H1 (cell line): ENCODE measurements at regions not wholly inside any gene's neighbourhood (a gene's known extent, or its start where the extent isn't known, plus 50 kb on each side); places are given as distances from the start of the nearest gene placed in this dataset.

Source experiments
- CTCF ChIA-PET: fragments of 300-600 bp; sonication (Branson Sonifier 250); formaldehyde crosslinking; loops from one replicate; lab custom pipeline; 2021; ENCODE audit not compliant: partially characterized antibody; lab: Charles Lee
- POLR2A ChIA-PET: fragments of 300-600 bp; sonication (Branson Sonifier 250); formaldehyde crosslinking; loops from one replicate; lab custom pipeline; 2021; ENCODE audit warnings: inconsistent platforms; ENCODE audit not compliant: partially characterized antibody; lab: Charles Lee
- DNase-seq, 2 experiments: peaks; one replicate each; pipeline versions ENCODE4 v3.0.0 to v3.0.0-alpha.2; 2010 to 2022; ENCODE audit warnings: low spot score in 2 of 2, low read depth in 1 of 2, mixed read lengths in 1 of 2
- FAIRE-seq: peaks from 2 replicates; lab custom pipeline; 2011; peaks lifted over from hg19 to GRCh38; lab: Jason Lieb, UNC
- H2AFZ ChIP-seq: 2 replicates; pipeline ENCODE4 v1.8.1; 2012; ENCODE audit warnings: low read length, inconsistent platforms
- H2AK5ac ChIP-seq: 2 replicates; pipeline ENCODE4 v1.6.1; 2013; ENCODE audit warnings: low read depth, low read length
- H2BK120ac ChIP-seq: replicated peaks from 2 replicates; pipeline ENCODE3; 2013; ENCODE audit warnings: low read depth, low read length, inconsistent platforms
- H2BK12ac ChIP-seq: 2 replicates; pipeline ENCODE4 v1.6.1; 2013; ENCODE audit warnings: low read depth, low read length
- H2BK15ac ChIP-seq: 2 replicates; pipeline ENCODE4 v1.6.1; 2013; ENCODE audit warnings: low read length
- H2BK20ac ChIP-seq: 2 replicates; pipeline ENCODE4 v1.6.1; 2013; ENCODE audit warnings: low read length
- H2BK5ac ChIP-seq: 2 replicates; pipeline ENCODE4 v1.6.1; 2013; ENCODE audit warnings: low read depth, low read length
- H3K14ac ChIP-seq: 2 replicates; pipeline ENCODE4 v1.6.1; 2013; ENCODE audit warnings: inconsistent platforms; ENCODE audit not compliant: insufficient read length
- H3K18ac ChIP-seq: 2 replicates; pipeline ENCODE4 v1.6.1; 2013; ENCODE audit warnings: low read length; ENCODE audit errors: extremely low read depth
- H3K23ac ChIP-seq: 2 replicates; pipeline ENCODE4 v1.6.1; 2013; ENCODE audit warnings: inconsistent platforms; ENCODE audit not compliant: insufficient read length
- H3K23me2 ChIP-seq: 2 replicates; pipeline ENCODE4 v1.6.1; 2013; ENCODE audit warnings: low read depth, low read length
- H3K27ac ChIP-seq: 2 replicates; pipeline ENCODE4 v1.6.1; 2011; ENCODE audit warnings: low read depth, low read length, inconsistent platforms
- H3K27me3 ChIP-seq, 4 experiments: replicated peaks in 1 of 4; 1 replicate in 1 of 4; 2 replicates in 3 of 4; pipeline versions ENCODE4 v1.6.1 to v1.8.1; 2011 to 2013; ENCODE audit warnings: low read length in 3 of 4, mild to moderate bottlenecking in 3 of 4, inconsistent platforms in 2 of 4, mixed read lengths in 2 of 4, moderate library complexity in 1 of 4; ENCODE audit not compliant: control insufficient read depth in 3 of 4, insufficient read depth in 3 of 4; ENCODE audit errors: extremely low read depth in 1 of 4
- H3K36me3 ChIP-seq, 4 experiments: 2 replicates each; pipeline versions ENCODE4 v1.6.1 to v1.8.1; 2011 to 2013; ENCODE audit warnings: mild to moderate bottlenecking in 4 of 4, low read length in 3 of 4, moderate library complexity in 2 of 4, control low read depth in 1 of 4, inconsistent platforms in 1 of 4; ENCODE audit not compliant: insufficient read depth in 4 of 4, control insufficient read depth in 2 of 4
- H3K4ac ChIP-seq: replicated peaks from 2 replicates; pipeline ENCODE3; 2013; ENCODE audit warnings: low read length, low read depth, mixed read lengths, inconsistent platforms; ENCODE audit not compliant: insufficient read length
- H3K4me1 ChIP-seq, 4 experiments: replicated peaks in 1 of 4; 1 replicate in 1 of 4; 2 replicates in 3 of 4; pipeline versions ENCODE4 v1.6.1 to v1.8.1; 2011 to 2013; ENCODE audit warnings: low read length in 3 of 4, inconsistent platforms in 2 of 4, mixed read lengths in 1 of 4; ENCODE audit not compliant: insufficient read depth in 4 of 4, control insufficient read depth in 3 of 4
- H3K4me2 ChIP-seq, 2 experiments: 2 replicates each; pipeline versions ENCODE4 v1.6.1 to v1.8.1; 2011 to 2013; ENCODE audit warnings: low read depth in 2 of 2, low read length in 2 of 2, control low read depth in 1 of 2, inconsistent platforms in 1 of 2, mild to moderate bottlenecking in 1 of 2; ENCODE audit not compliant: insufficient read depth in 1 of 2
- H3K4me3 ChIP-seq, 4 experiments: fragments of 200-600, 300-600 bp in 1 of 4; sonication (generic), shearing (Covaris generic), sonication (Bioruptor Twin) in 1 of 4; 2 replicates each; pipeline versions ENCODE4 v1.5.1 to v1.8.1; 2011 to 2016; ENCODE audit warnings: low read length in 4 of 4, low read depth in 3 of 4, control low read depth in 2 of 4, inconsistent platforms in 2 of 4, mild to moderate bottlenecking in 2 of 4, mixed read lengths in 1 of 4, moderate library complexity in 1 of 4; ENCODE audit not compliant: insufficient read depth in 2 of 4; ENCODE audit errors: extremely low read depth in 1 of 4
- H3K56ac ChIP-seq: replicated peaks from 2 replicates; pipeline ENCODE3; 2013; ENCODE audit warnings: low read depth, mild to moderate bottlenecking, mixed read lengths, low read length, inconsistent platforms; ENCODE audit not compliant: insufficient read length
- H3K79me1 ChIP-seq: 2 replicates; pipeline ENCODE4 v1.6.1; 2013; ENCODE audit warnings: low read depth, low read length, control low read depth
- H3K79me2 ChIP-seq, 2 experiments: 2 replicates each; pipeline versions ENCODE4 v1.6.1 to v1.8.1; 2012 to 2013; ENCODE audit warnings: low read length in 2 of 2, mild to moderate bottlenecking in 2 of 2, inconsistent platforms in 1 of 2; ENCODE audit not compliant: insufficient read depth in 2 of 2, control insufficient read depth in 1 of 2
- H3K9ac ChIP-seq, 4 experiments: replicated peaks in 1 of 4; 1 replicate in 1 of 4; 2 replicates in 3 of 4; pipeline versions ENCODE4 v1.6.1 to v1.8.1; 2011 to 2013; ENCODE audit warnings: low read depth in 3 of 4, low read length in 3 of 4, control low read depth in 2 of 4, mild to moderate bottlenecking in 2 of 4, moderate library complexity in 2 of 4, inconsistent platforms in 1 of 4; ENCODE audit errors: extremely low read depth in 1 of 4
- H3K9me3 ChIP-seq, 2 experiments: 2 replicates each; pipeline versions ENCODE4 v1.6.1 to v1.8.1; 2012 to 2013; ENCODE audit warnings: mild to moderate bottlenecking in 2 of 2, moderate library complexity in 2 of 2, control low read depth in 1 of 2, inconsistent platforms in 1 of 2, low read depth in 1 of 2, low read length in 1 of 2, mixed read lengths in 1 of 2; ENCODE audit not compliant: insufficient read depth in 2 of 2
- H4K20me1 ChIP-seq, 2 experiments: replicated peaks in 1 of 2; 2 replicates each; pipeline versions ENCODE3 to v1.8.1; 2011 to 2013; ENCODE audit warnings: inconsistent platforms in 2 of 2, low read length in 2 of 2, mild to moderate bottlenecking in 1 of 2; ENCODE audit not compliant: insufficient read depth in 2 of 2, control insufficient read depth in 1 of 2
- H4K5ac ChIP-seq: 2 replicates; pipeline ENCODE4 v1.6.1; 2013; ENCODE audit warnings: low read length, low read depth, mixed read lengths, inconsistent platforms; ENCODE audit not compliant: insufficient read length
- H4K8ac ChIP-seq: 2 replicates; pipeline ENCODE4 v1.8.0; 2013; ENCODE audit warnings: mild to moderate bottlenecking, moderate library complexity, low read length, inconsistent platforms; ENCODE audit not compliant: insufficient read depth; ENCODE audit errors: extremely low read depth
- H4K91ac ChIP-seq: replicated peaks from 2 replicates; pipeline ENCODE3; 2013; ENCODE audit warnings: low read length, mixed read lengths, inconsistent platforms; ENCODE audit not compliant: insufficient read length
- KDM5A ChIP-seq: fragments of 200-600 bp; IDR thresholded peaks from 2 replicates; pipeline ENCODE4 v1.7.1; 2012; ENCODE audit warnings: mild to moderate bottlenecking, low read length, inconsistent platforms, mixed read lengths
- MAFK ChIP-seq: IDR thresholded peaks from 2 replicates; pipeline ENCODE4 v1.6.1; 2012; ENCODE audit warnings: low read depth, mild to moderate bottlenecking, improper control_type of control experiment, low read length
- PHF8 ChIP-seq: fragments of 200-600 bp; sonication (generic); conservative IDR thresholded peaks from 2 replicates; pipeline ENCODE4 v1.7.1; 2012; ENCODE audit warnings: low read depth, mild to moderate bottlenecking, inconsistent platforms, low read length, moderate library complexity
- POLR2AphosphoS5 ChIP-seq: IDR thresholded peaks from 2 replicates; pipeline ENCODE4 v1.6.1; 2011; ENCODE audit warnings: low read depth, low read length
- SP4 ChIP-seq: IDR thresholded peaks from 2 replicates; pipeline ENCODE4 v1.6.1; 2012; ENCODE audit warnings: low read length, inconsistent platforms
- TBP ChIP-seq: IDR thresholded peaks from 2 replicates; pipeline ENCODE4 v1.6.1; 2011; ENCODE audit warnings: low read depth, low read length, improper control_type of control experiment
- WGBS, 2 experiments: shearing (Covaris generic) in 1 of 2; methylation state at CpG; one replicate each; pipeline versions ENCODE4 v1.1.6 to v1.1.7; 2013 to 2015; ENCODE audit warnings: low lambda C conversion rate in 2 of 2, mixed read lengths in 2 of 2, inconsistent platforms in 1 of 2, low coverage in 1 of 2, missing lambda C conversion rate in 1 of 2; ENCODE audit not compliant: insufficient replicate concordance in 2 of 2, insufficient coverage in 1 of 2, insufficient read length in 1 of 2; ENCODE audit errors: extremely low coverage in 1 of 2, missing lambda C conversion rate in 1 of 2; 5-methylcytosine and 5-hydroxymethylcytosine counted together

GRCh38 chr5:117054141-117054540, 479.5 kb upstream of the SEMA6A start:
- Histone ChIP-seq H3K4me3 (peak overlapping the region in 1 of 4 experiments; percentile 10; a peak in 1 of 8 replicates), H4K8ac (no peak overlapping the region), H3K9me3 (no peaks in the 10 kb centered on the region), H2BK15ac (no peak overlapping the region), H2BK5ac (no peak overlapping the region; the same call in 1 of the 2 replicates), H2BK20ac (peak overlapping the region; percentile 0; the same call in 1 of the 2 replicates), H3K18ac (no peak overlapping the region; the same call in 1 of the 2 replicates), H3K14ac (no peak overlapping the region), H3K79me1 (no peaks in the 10 kb centered on the region), H2AK5ac (no peak overlapping the region), H2BK120ac (no peak overlapping the region), H3K23me2 (no peaks in the 10 kb centered on the region), H3K4me1 (peaks cover 0 to 18% (median 7%) of the 10 kb centered on the region in 4 experiments; a peak in 5 of 7 replicates), H3K4ac (no peak overlapping the region), H2BK12ac (no peak overlapping the region), H3K27me3 (no peaks in the 10 kb centered on the region), H3K79me2 (no peaks in the 10 kb centered on the region), H4K5ac (no peak overlapping the region), H3K4me2 (0 out of 4 replicates have a peak overlapping the region, but pooled peaks of 1 of the 2 experiments have one; percentile 12), H3K27ac (no peak overlapping the region), H3K56ac (no peak overlapping the region), H3K36me3 (no peaks in the 10 kb centered on the region), H4K20me1 (no peaks in the 10 kb centered on the region), H4K91ac (no peak overlapping the region), H3K9ac (no peak overlapping the region), H2AFZ (no peak overlapping the region; the same call in 1 of the 2 replicates), H3K23ac (no peak overlapping the region)
- no peak for DNase-seq
- POLR2A ChIA-PET: no interaction called here
- TF ChIP-seq MAFK: no peak
- no peak for TF ChIP-seq SP4
- no peak for TF ChIP-seq PHF8
- no peak for TF ChIP-seq POLR2AphosphoS5
- TF ChIP-seq KDM5A: no peak
- TF ChIP-seq TBP: no peak
- CTCF ChIA-PET: no interaction called here
- 11% methylated on average over 1 of the region's 1 CpG; no CpG with 5 or more reads in 1 of the 2 experiments for WGBS, 2 experiments
- FAIRE-seq: no peak
